LNCaP clone FGC (cell line): ENCODE measurements at regions not wholly inside any gene's neighbourhood (a gene's known extent, or its start where the extent isn't known, plus 50 kb on each side); places are given as distances from the start of the nearest gene placed in this dataset.

Experiments used
- DNase-seq: peaks from one replicate; pipeline ENCODE4 v3.0.0-alpha.2; 2011; ENCODE audit warnings: low read depth
- H3K4me3 ChIP-seq: 2 replicates; pipeline ENCODE4 v1.5.1; 2011; ENCODE audit warnings: mild to moderate bottlenecking, low read depth, low read length, control low read depth
- TF ChIP-seq, protein P1 (sequence below): IDR thresholded peaks from 2 replicates; pipeline ENCODE4 v1.5.1; 2012; ENCODE audit warnings: mild to moderate bottlenecking; ENCODE audit not compliant: control insufficient read depth, insufficient read depth; ENCODE audit errors: extremely low read depth

GRCh38 chr2:182638667-182639066 lies 77.4 kb upstream of the DNAJC10 start:
- no peak overlapping the region for H3K4me3 ChIP-seq
- no peak for DNase-seq
- TF ChIP-seq, protein P1, sequence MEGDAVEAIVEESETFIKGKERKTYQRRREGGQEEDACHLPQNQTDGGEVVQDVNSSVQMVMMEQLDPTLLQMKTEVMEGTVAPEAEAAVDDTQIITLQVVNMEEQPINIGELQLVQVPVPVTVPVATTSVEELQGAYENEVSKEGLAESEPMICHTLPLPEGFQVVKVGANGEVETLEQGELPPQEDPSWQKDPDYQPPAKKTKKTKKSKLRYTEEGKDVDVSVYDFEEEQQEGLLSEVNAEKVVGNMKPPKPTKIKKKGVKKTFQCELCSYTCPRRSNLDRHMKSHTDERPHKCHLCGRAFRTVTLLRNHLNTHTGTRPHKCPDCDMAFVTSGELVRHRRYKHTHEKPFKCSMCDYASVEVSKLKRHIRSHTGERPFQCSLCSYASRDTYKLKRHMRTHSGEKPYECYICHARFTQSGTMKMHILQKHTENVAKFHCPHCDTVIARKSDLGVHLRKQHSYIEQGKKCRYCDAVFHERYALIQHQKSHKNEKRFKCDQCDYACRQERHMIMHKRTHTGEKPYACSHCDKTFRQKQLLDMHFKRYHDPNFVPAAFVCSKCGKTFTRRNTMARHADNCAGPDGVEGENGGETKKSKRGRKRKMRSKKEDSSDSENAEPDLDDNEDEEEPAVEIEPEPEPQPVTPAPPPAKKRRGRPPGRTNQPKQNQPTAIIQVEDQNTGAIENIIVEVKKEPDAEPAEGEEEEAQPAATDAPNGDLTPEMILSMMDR: no peak

GRCh38 chr2:182639971-182640370 lies 76.1 kb upstream of the DNAJC10 start:
- TF ChIP-seq, protein P1: no peak
- DNase-seq: no peak

DNA sequence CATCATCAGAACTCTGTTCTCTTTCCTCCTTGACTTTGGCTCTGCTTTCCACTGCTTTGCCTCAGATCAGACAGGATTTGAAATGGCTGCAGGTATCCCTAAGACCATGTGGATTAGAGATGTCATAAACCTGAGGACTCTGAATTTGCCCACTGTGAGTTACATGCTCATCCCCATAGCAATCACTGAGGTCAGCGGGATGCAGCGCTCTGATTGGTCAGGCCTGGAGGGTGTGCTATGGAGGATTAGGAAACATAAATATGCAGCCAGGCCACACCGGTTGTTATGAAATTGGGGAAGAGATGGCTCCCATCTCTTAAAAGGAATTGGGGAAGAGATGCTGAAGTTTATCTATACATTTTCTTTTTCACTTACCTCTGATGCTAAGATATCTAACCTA lies 73.7 kb upstream of the DNAJC10 start:
- DNase-seq: peak; percentile 32
- no peak overlapping the region for H3K4me3 ChIP-seq
- TF ChIP-seq, protein P1: no peak

More at GRCh38 chr2:182639971-182640370, 76.1 kb upstream of the DNAJC10 start:
- no peak overlapping the region for H3K4me3 ChIP-seq

GRCh38 chr2:182646763-182647498 lies 69.1 kb upstream of the DNAJC10 start:
- DNase-seq: no peak
- TF ChIP-seq, protein P1: no peak
- H3K4me3 ChIP-seq: no peak overlapping the region

GRCh38 chr2:182647499-182647787 lies 68.6 kb upstream of the DNAJC10 start:
- no peak overlapping the region for H3K4me3 ChIP-seq
- TF ChIP-seq, protein P1: no peak
- DNase-seq: no peak

DNA sequence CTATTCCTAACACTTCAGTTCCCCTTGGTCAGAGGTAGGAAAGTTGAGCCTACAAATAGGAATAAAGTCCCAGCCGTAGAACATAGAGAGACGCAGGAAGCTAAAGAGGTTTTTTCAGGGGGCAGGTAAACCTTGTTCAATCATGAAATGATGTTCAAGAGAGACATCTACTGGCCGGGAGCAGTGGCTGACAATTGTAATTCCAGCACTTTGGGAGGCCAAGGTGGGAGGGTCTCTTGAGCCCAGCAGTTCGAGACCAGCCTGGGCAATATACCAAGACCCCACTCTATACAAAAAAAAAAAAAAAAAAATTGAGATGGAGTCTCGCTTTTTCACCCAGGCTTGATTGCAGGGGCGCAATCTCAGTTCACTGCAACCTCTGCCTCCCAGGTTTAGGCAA lies 66.7 kb upstream of the DNAJC10 start:
- TF ChIP-seq, protein P1: peak; percentile 72
- DNase-seq: no peak
- H3K4me3 ChIP-seq: no peak overlapping the region

- TF ChIP-seq, protein P1: peak; percentile 38; the same call in 1 of the 2 replicates
- DNase-seq: peak; percentile 26
- no peak overlapping the region for H3K4me3 ChIP-seq
Observed at GRCh38 chr2:182650704-182651103, 65.4 kb upstream of the DNAJC10 start.
